T-helper 2 cell treated with Interferon-gamma antibody and Interleukin-4, amounts not matched to agents 5 μg/mL and 100 μg/mL, for 36 hours (primary cell): ENCODE measurements at regions not wholly inside any gene's neighbourhood (a gene's known extent, or its start where the extent isn't known, plus 50 kb on each side); places are given as distances from the start of the nearest gene placed in this dataset.

Experiments
- DNase-seq: peaks from one replicate; pipeline ENCODE4 v3.0.0; 2021; ENCODE audit warnings: low spot score
- H3K27ac Mint-ChIP-seq: one replicate; pipeline ENCODE4 v1.8.0; 2021; ENCODE audit warnings: mild to moderate bottlenecking, mixed read lengths
- H3K27me3 Mint-ChIP-seq: one replicate; pipeline ENCODE4 v1.8.0; 2021; ENCODE audit warnings: low read depth, mixed read lengths
- H3K36me3 Mint-ChIP-seq: one replicate; pipeline ENCODE4 v1.8.0; 2021; ENCODE audit warnings: low read depth, mixed read lengths
- H3K4me1 Mint-ChIP-seq: one replicate; pipeline ENCODE4 v1.8.0; 2021; ENCODE audit warnings: low read depth, mixed read lengths
- H3K4me3 Mint-ChIP-seq: one replicate; pipeline ENCODE4 v1.8.0; 2022; ENCODE audit warnings: mild to moderate bottlenecking, moderate library complexity, mixed read lengths
- H3K9me3 Mint-ChIP-seq: one replicate; pipeline ENCODE4 v1.8.0; 2021; ENCODE audit warnings: mixed read lengths

DNA sequence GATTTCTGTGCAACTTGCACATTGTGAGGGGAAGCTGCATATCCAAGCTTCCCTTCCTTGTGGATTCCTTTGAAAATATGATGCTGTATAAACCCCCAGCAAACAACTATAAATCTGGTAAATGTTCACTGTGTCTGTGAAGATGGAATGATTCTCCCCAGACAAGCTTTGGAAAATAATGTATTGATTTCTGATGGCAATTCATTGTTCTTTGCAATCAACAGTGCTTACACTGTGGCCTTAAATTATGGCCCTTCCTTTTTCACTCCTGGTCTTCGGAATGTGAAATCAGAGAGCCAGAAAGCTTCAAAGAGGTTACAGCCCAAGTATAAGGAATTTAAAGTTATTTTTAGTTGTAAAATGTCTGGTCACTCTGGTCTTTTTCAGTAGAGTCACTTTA lies 308.8 kb downstream of the CBLN4 start:
- no peaks in the 10 kb centered on the region for H3K4me1 Mint-ChIP-seq
- no peaks in the 10 kb centered on the region for H3K36me3 Mint-ChIP-seq
- no peak overlapping the region for H3K27ac Mint-ChIP-seq
- H3K27me3 Mint-ChIP-seq: no peaks in the 10 kb centered on the region
- H3K9me3 Mint-ChIP-seq: peaks cover 11% of the 10 kb centered on the region
- no peak for DNase-seq
- no peak overlapping the region for H3K4me3 Mint-ChIP-seq

GRCh38 chr20:55693641-55694040 lies 311.7 kb downstream of the CBLN4 start:
- Mint-ChIP-seq H3K9me3 (peaks cover 10% of the 10 kb centered on the region), H3K4me1 (no peaks in the 10 kb centered on the region), H3K27me3 (no peaks in the 10 kb centered on the region), H3K27ac (no peak overlapping the region), H3K36me3 (no peaks in the 10 kb centered on the region), H3K4me3 (no peak overlapping the region)
- DNase-seq: no peak

- no peak overlapping the region for H3K4me3 Mint-ChIP-seq
- no peaks in the 10 kb centered on the region for H3K36me3 Mint-ChIP-seq
- H3K4me1 Mint-ChIP-seq: no peaks in the 10 kb centered on the region
- no peaks in the 10 kb centered on the region for H3K27me3 Mint-ChIP-seq
- no peak overlapping the region for H3K27ac Mint-ChIP-seq
- DNase-seq: no peak
- H3K9me3 Mint-ChIP-seq: peaks cover 6% of the 10 kb centered on the region
Measured at GRCh38 chr20:55685841-55686240, 319.5 kb downstream of the CBLN4 start.

DNA sequence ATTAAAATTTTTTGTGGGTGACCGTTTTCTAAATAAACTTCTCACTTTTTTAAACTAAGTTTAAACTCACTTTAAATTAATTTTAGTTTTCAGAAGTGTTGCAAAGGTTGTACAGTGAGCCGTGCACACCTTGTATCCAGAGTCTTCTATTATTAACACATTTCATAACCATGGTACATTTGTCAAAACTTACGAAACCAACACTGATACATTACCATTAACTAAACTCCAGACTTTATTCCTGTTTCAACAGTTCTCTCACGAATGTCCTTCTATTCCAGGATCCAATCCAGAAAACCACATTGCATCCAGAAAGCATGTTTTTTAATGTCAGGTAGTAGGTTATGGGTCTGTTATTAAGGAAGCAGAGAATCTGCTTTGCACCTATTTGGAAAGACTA lies 319.9 kb downstream of the CBLN4 start:
- Mint-ChIP-seq H3K27me3 (no peaks in the 10 kb centered on the region), H3K4me1 (no peaks in the 10 kb centered on the region), H3K27ac (no peak overlapping the region), H3K36me3 (no peaks in the 10 kb centered on the region), H3K9me3 (peaks cover 6% of the 10 kb centered on the region), H3K4me3 (no peak overlapping the region)
- DNase-seq: no peak

GRCh38 chr20:55684578-55684977 lies 320.7 kb downstream of the CBLN4 start:
- DNase-seq: no peak
- Mint-ChIP-seq H3K4me3 (no peak overlapping the region), H3K36me3 (no peaks in the 10 kb centered on the region), H3K27ac (no peak overlapping the region), H3K9me3 (peaks cover 8% of the 10 kb centered on the region), H3K27me3 (no peaks in the 10 kb centered on the region), H3K4me1 (no peaks in the 10 kb centered on the region)

DNA sequence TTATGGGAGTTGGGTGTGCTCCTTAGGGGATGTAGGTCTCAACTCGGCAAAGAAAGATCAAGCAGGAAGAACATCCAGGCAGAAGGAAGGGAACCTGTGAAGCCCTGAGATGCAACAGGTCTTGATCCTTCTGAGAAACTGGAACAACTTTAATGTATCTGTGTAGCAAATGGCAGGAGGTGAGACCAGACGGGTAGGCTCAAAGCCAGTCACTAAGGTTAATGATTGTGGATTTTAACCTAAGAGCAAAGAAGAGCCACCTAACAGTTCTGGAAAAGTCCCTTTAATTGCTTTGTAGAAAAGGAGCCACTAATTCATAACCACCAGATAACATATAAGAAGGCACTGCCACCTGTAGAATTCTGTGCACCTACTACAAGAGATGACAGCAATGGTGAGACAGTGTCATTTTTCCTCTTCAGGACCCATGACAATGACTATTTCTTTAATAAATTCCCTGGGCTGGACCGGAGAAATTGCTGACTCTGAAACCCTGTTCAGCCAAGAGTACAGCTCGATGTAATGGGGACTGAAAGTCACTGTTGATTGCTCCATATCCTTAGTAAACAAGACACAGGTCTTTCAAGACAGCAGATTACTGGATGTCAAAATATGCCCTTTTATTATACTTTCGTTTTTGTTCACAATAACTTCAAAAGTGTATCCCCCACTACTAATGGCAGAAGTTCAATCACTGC lies 326.2 kb downstream of the CBLN4 start:
- no peaks in the 10 kb centered on the region for H3K4me1 Mint-ChIP-seq
- H3K9me3 Mint-ChIP-seq: peaks cover 13% of the 10 kb centered on the region
- DNase-seq: no peak
- no peaks in the 10 kb centered on the region for H3K36me3 Mint-ChIP-seq
- no peaks in the 10 kb centered on the region for H3K27me3 Mint-ChIP-seq
- no peak overlapping the region for H3K27ac Mint-ChIP-seq
- no peak overlapping the region for H3K4me3 Mint-ChIP-seq

- H3K4me3 Mint-ChIP-seq: no peak overlapping the region
- no peaks in the 10 kb centered on the region for H3K4me1 Mint-ChIP-seq
- H3K36me3 Mint-ChIP-seq: no peaks in the 10 kb centered on the region
- DNase-seq: no peak
- no peaks in the 10 kb centered on the region for H3K27me3 Mint-ChIP-seq
- H3K27ac Mint-ChIP-seq: no peak overlapping the region
- H3K9me3 Mint-ChIP-seq: peaks cover 16% of the 10 kb centered on the region
Measured at GRCh38 chr20:55678126-55678525, 327.2 kb downstream of the CBLN4 start.

DNA sequence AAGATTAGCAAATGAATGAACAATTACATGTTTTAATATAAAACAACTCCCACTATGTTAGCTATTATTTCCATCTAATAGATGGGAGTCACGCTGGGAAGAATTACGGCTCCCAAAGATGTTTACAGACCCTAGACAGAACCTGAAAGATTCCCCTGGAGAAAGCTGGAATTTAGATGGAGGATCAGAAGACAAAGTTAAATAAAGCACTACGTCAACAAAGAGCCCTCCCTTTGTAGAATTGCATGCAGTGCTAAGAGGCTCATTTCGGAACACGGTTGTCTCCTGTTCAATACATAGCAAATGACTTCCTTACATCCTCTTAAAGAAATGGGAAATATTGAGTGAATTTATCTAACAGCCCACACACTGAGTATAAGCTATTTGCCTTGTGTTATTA lies 328.3 kb downstream of the CBLN4 start:
- Mint-ChIP-seq H3K27me3 (no peaks in the 10 kb centered on the region), H3K36me3 (no peaks in the 10 kb centered on the region), H3K4me3 (no peak overlapping the region), H3K9me3 (peaks cover 17% of the 10 kb centered on the region), H3K4me1 (no peaks in the 10 kb centered on the region), H3K27ac (no peak overlapping the region)
- DNase-seq: no peak

- no peaks in the 10 kb centered on the region for H3K4me1 Mint-ChIP-seq
- peaks cover 23% of the 10 kb centered on the region for H3K9me3 Mint-ChIP-seq
- H3K27me3 Mint-ChIP-seq: no peaks in the 10 kb centered on the region
- no peak overlapping the region for H3K27ac Mint-ChIP-seq
- H3K36me3 Mint-ChIP-seq: no peaks in the 10 kb centered on the region
- DNase-seq: no peak
- H3K4me3 Mint-ChIP-seq: no peak overlapping the region
Measured at GRCh38 chr20:55676097-55676496, 329.2 kb downstream of the CBLN4 start.

DNA sequence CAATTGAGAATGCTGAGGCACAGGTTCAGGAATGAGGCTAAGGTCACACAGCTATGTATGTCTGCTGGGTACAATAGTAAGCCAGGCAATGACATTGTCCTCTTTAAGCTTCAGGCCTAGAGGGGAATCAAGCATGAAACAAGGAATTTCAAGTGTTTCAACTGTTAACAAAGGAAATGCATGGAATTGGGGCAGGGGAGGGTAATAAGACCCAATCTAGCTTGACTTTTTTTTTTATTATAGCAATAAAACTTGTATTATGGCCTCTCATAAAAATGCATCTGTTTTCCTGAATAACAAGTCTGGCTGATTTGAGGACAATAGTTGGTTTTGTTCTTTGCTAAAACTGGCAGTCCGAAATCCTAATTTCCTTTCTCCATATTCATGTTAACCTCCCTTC lies 336.7 kb downstream of the CBLN4 start:
- Mint-ChIP-seq H3K27ac (no peak overlapping the region), H3K4me1 (no peaks in the 10 kb centered on the region), H3K9me3 (peaks cover 33% of the 10 kb centered on the region), H3K27me3 (no peaks in the 10 kb centered on the region), H3K4me3 (no peak overlapping the region), H3K36me3 (no peaks in the 10 kb centered on the region)
- no peak for DNase-seq

GRCh38 chr20:55667955-55668354 lies 337.4 kb downstream of the CBLN4 start:
- H3K27ac Mint-ChIP-seq: no peak overlapping the region
- no peaks in the 10 kb centered on the region for H3K4me1 Mint-ChIP-seq
- no peak overlapping the region for H3K4me3 Mint-ChIP-seq
- peaks cover 28% of the 10 kb centered on the region for H3K9me3 Mint-ChIP-seq
- no peaks in the 10 kb centered on the region for H3K36me3 Mint-ChIP-seq
- no peak for DNase-seq
- no peaks in the 10 kb centered on the region for H3K27me3 Mint-ChIP-seq

DNA sequence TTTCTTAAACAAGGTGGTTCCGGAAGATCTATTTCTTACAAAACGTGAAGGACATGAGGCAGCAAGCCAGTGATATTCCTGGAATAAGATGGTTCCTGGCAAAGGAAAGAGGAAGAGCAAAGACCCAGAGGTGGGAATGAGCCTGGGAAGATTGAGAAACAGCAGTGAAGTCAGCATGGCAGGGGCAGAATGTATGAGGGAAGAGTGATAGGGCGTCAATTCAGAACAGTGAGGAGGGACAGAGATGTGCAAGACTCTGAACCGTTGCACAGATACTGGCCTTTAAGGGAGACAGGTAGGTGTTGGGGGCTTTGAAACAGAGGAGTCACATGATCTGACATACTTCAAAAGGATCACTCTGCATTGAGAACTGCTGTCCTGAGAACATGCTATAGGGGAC lies 338.3 kb downstream of the CBLN4 start:
- no peaks in the 10 kb centered on the region for H3K36me3 Mint-ChIP-seq
- peaks cover 32% of the 10 kb centered on the region for H3K9me3 Mint-ChIP-seq
- H3K27me3 Mint-ChIP-seq: no peaks in the 10 kb centered on the region
- no peak for DNase-seq
- no peaks in the 10 kb centered on the region for H3K4me1 Mint-ChIP-seq
- H3K4me3 Mint-ChIP-seq: no peak overlapping the region
- no peak overlapping the region for H3K27ac Mint-ChIP-seq

GRCh38 chr20:55656231-55656775 lies 349.0 kb downstream of the CBLN4 start:
- H3K4me3 Mint-ChIP-seq: no peak overlapping the region
- no peaks in the 10 kb centered on the region for H3K36me3 Mint-ChIP-seq
- DNase-seq: no peak
- H3K27me3 Mint-ChIP-seq: no peaks in the 10 kb centered on the region
- H3K9me3 Mint-ChIP-seq: peaks cover 21% of the 10 kb centered on the region
- H3K4me1 Mint-ChIP-seq: no peaks in the 10 kb centered on the region
- H3K27ac Mint-ChIP-seq: no peak overlapping the region

GRCh38 chr20:55650657-55651360 lies 354.5 kb downstream of the CBLN4 start:
- Mint-ChIP-seq H3K27ac (no peak overlapping the region), H3K9me3 (peaks cover 37% of the 10 kb centered on the region), H3K27me3 (no peaks in the 10 kb centered on the region), H3K4me1 (no peaks in the 10 kb centered on the region), H3K36me3 (no peaks in the 10 kb centered on the region), H3K4me3 (no peak overlapping the region)
- no peak for DNase-seq
